SK-N-SH (cell line): ENCODE measurements at regions not wholly inside any gene's neighbourhood (a gene's known extent, or its start where the extent isn't known, plus 50 kb on each side); places are given as distances from the start of the nearest gene placed in this dataset.

Source experiments
- CTCF ChIA-PET: fragments of 300-600, 350-600 bp; formaldehyde crosslinking; extraction: SDS; loops from one replicate; lab custom pipeline; 2021; lab: Yijun Ruan, JAX
- POLR2A ChIA-PET: fragments of 350-600 bp; sonication (Branson Sonifier 250); formaldehyde crosslinking; extraction: SDS; loops from one replicate; lab custom pipeline; 2020; ENCODE audit warnings: antibody characterized with exemption, inconsistent platforms; lab: Yijun Ruan, JAX
- DNase-seq: peaks from one replicate; pipeline ENCODE4 v3.0.0; 2012
- H2AFZ ChIP-seq: fragments of 200-600 bp; sonication (generic); 2 replicates; pipeline ENCODE4 v1.8.1; 2016; ENCODE audit warnings: antibody characterized with exemption, mild to moderate bottlenecking, low read depth
- H3F3A ChIP-seq: fragments of 200-600 bp; sonication (generic); replicated peaks from 2 replicates; pipeline ENCODE3; 2016; ENCODE audit warnings: antibody characterized with exemption, mild to moderate bottlenecking; ENCODE audit not compliant: insufficient read depth
- H3K27ac ChIP-seq, 2 experiments: fragments of 200-500 bp in 1 of 2; fragments of 200-600 bp in 1 of 2; sonication (Bioruptor generic) in 1 of 2; sonication (generic), shearing (Covaris generic) in 1 of 2; 2 replicates each; pipeline versions ENCODE4 v1.5.1 to v1.6.1; 2014 to 2016; ENCODE audit warnings: low read depth in 2 of 2, inconsistent platforms in 1 of 2, low read length in 1 of 2, mild to moderate bottlenecking in 1 of 2, mixed read lengths in 1 of 2
- H3K27me3 ChIP-seq: fragments of 200-600 bp; sonication (generic), shearing (Covaris generic); 2 replicates; pipeline ENCODE4 v1.6.1; 2016; ENCODE audit warnings: mixed run types; ENCODE audit not compliant: insufficient read depth
- H3K36me3 ChIP-seq, 2 experiments: fragments of 200-500 bp in 1 of 2; fragments of 200-600 bp in 1 of 2; sonication (Bioruptor generic) in 1 of 2; sonication (generic) in 1 of 2; replicated peaks in 1 of 2; 2 replicates each; pipeline versions ENCODE3 to v1.5.1; 2014 to 2016; ENCODE audit warnings: low read length in 1 of 2, mild to moderate bottlenecking in 1 of 2; ENCODE audit not compliant: insufficient read depth in 2 of 2, control insufficient read depth in 1 of 2
- H3K4me1 ChIP-seq, 2 experiments: fragments of 200-500 bp in 1 of 2; fragments of 200-600 bp in 1 of 2; sonication (Bioruptor generic) in 1 of 2; sonication (generic), shearing (Covaris generic) in 1 of 2; 2 replicates each; pipeline versions ENCODE4 v1.5.1 to v1.6.1; 2014 to 2016; ENCODE audit warnings: low read depth in 1 of 2, low read length in 1 of 2, mixed run types in 1 of 2; ENCODE audit not compliant: insufficient read depth in 2 of 2, control insufficient read depth in 1 of 2
- H3K4me2 ChIP-seq: fragments of 200-600 bp; sonication (generic), shearing (Covaris generic); 2 replicates; pipeline ENCODE4 v1.6.1; 2017; ENCODE audit warnings: mixed run types
- H3K4me3 ChIP-seq, 2 experiments: fragments of 200-500 bp in 1 of 2; fragments of 200-600 bp in 1 of 2; sonication (Bioruptor generic) in 1 of 2; sonication (generic), shearing (Covaris generic) in 1 of 2; 2 replicates each; pipeline versions ENCODE4 v1.5.1 to v1.8.1; 2014 to 2016; ENCODE audit warnings: low read depth in 2 of 2, inconsistent platforms in 1 of 2, low read length in 1 of 2, mild to moderate bottlenecking in 1 of 2, mixed read lengths in 1 of 2, moderate library complexity in 1 of 2
- H3K79me2 ChIP-seq: fragments of 200-600 bp; sonication (generic); 2 replicates; pipeline ENCODE4 v1.8.1; 2017; ENCODE audit warnings: mild to moderate bottlenecking; ENCODE audit not compliant: insufficient read depth
- H3K9ac ChIP-seq: fragments of 200-600 bp; sonication (generic); 2 replicates; pipeline ENCODE4 v1.6.1; 2017; ENCODE audit warnings: mixed run types
- H3K9me2 ChIP-seq: fragments of 200-600 bp; sonication (generic); 2 replicates; pipeline ENCODE4 v1.6.1; 2017; ENCODE audit warnings: mixed run types
- H3K9me3 ChIP-seq: fragments of 200-600 bp; sonication (generic); 2 replicates; pipeline ENCODE4 v1.6.1; 2017; ENCODE audit warnings: mixed run types, mild to moderate bottlenecking, moderate library complexity
- H4K20me1 ChIP-seq: fragments of 200-600 bp; sonication (generic); 2 replicates; pipeline ENCODE4 v1.6.1; 2017; ENCODE audit warnings: mild to moderate bottlenecking, mixed run types; ENCODE audit not compliant: insufficient read depth
- EP300 ChIP-seq, 2 experiments: IDR thresholded peaks; 2 replicates each; pipeline versions ENCODE4 v1.4.0 to v1.6.1; 2012; ENCODE audit warnings: borderline replicate concordance in 1 of 2, low read depth in 1 of 2, low read length in 1 of 2
- EZH2phosphoT487 ChIP-seq: fragments of 200-600 bp; sonication (generic); IDR thresholded peaks from 2 replicates; pipeline ENCODE4 v1.6.1; 2017; ENCODE audit warnings: low read depth, mixed run types, mild to moderate bottlenecking, antibody characterized with exemption, moderate library complexity, borderline replicate concordance
- FOXM1 ChIP-seq: IDR thresholded peaks from 2 replicates; pipeline ENCODE4 v1.4.0; 2012; ENCODE audit warnings: low read depth, mild to moderate bottlenecking
- GABPA ChIP-seq: IDR thresholded peaks from 2 replicates; pipeline ENCODE4 v1.4.0; 2012; ENCODE audit warnings: low read depth, mild to moderate bottlenecking
- MEF2A ChIP-seq: IDR thresholded peaks from 2 replicates; pipeline ENCODE4 v1.4.0; 2012; ENCODE audit warnings: low read depth, borderline replicate concordance
- MXI1 ChIP-seq: IDR thresholded peaks from 2 replicates; pipeline ENCODE4 v1.6.1; 2012; ENCODE audit warnings: mild to moderate bottlenecking, low read depth, low read length, improper control_type of control experiment
- NRF1 ChIP-seq: IDR thresholded peaks from 2 replicates; pipeline ENCODE4 v1.6.1; 2012; ENCODE audit warnings: low read depth, mild to moderate bottlenecking, low read length
- RAD21 ChIP-seq: IDR thresholded peaks from 2 replicates; pipeline ENCODE4 v1.6.1; 2012; ENCODE audit warnings: mild to moderate bottlenecking, low read length
- RXRA ChIP-seq: IDR thresholded peaks from 2 replicates; pipeline ENCODE4 v1.4.0; 2012; ENCODE audit warnings: low read depth, mild to moderate bottlenecking, borderline replicate concordance
- SIN3A ChIP-seq: IDR thresholded peaks from 2 replicates; pipeline ENCODE4 v1.6.1; 2012; ENCODE audit warnings: low read depth, mild to moderate bottlenecking, low read length, moderate library complexity, borderline replicate concordance
- TCF12 ChIP-seq: IDR thresholded peaks from 2 replicates; pipeline ENCODE4 v1.4.0; 2012
- WGBS: methylation state at CpG from one replicate; pipeline ENCODE4 v1.1.6; 2017; ENCODE audit warnings: low lambda C conversion rate; 5-methylcytosine and 5-hydroxymethylcytosine counted together
- TF ChIP-seq, protein P1 (sequence below): IDR thresholded peaks from 2 replicates; pipeline ENCODE4 v1.6.1; 2012; ENCODE audit warnings: mild to moderate bottlenecking, low read depth, low read length, moderate library complexity

DNA sequence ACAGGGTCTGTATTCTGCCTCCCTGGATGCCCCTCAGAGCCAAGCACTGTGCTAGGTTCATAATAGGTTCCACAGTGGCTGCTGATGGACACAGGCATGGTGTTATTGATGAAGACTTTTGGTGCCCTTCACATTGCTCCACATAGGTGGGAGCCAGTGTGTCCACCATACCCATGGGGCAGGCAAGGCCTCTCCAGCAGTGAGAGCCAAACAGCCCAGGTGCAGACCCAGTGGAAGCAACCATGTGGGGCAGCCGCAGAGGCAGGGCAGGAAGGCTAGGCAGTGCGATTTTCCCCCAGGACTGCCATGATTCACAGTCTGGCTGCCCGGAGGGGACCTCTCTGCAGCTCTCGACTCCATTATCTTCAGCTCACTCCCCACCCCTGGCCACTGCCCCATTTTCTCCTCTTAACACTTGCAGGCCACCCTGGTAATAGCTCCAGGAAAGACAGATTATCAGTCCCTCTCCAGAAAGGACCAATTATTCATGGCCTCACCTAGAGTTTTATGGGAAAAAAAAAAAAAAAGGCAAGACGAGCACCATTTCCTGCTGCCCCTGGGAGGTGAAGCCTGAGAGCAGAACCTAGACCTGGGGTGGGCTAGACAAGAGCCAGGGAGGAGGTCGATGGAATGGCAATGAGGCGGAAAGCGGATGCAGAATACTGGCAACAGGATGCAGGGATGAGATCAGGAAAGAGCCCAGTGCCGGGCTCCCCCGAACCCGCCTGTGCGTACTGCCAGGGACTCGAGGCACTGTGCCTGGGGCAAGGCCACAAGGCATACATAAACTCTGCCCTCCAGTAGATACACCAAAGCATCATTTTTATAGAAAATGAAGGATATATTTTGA is 343.0 kb upstream of the NCAM1 start:
- H3K79me2 ChIP-seq: no peaks in the 10 kb centered on the region
- H3K4me1 ChIP-seq: peaks cover 12 to 24% of the 10 kb centered on the region in 2 experiments; a peak in 3 of 4 replicates
- peaks cover 10% of the 10 kb centered on the region for H3F3A ChIP-seq
- POLR2A ChIA-PET: no interaction called here
- no peak overlapping the region for H3K4me2 ChIP-seq
- H3K27ac ChIP-seq: no peak overlapping the region
- no peak for TF ChIP-seq RXRA
- no peak for TF ChIP-seq MXI1
- TF ChIP-seq EP300 (IDR thresholded peaks at IDR 0.05; ENCODE audit: borderline replicate concordance in 1 of 2, low read depth in 1 of 2, low read length in 1 of 2): no peak
- no peak for TF ChIP-seq NRF1
- no peak for TF ChIP-seq GABPA
- TF ChIP-seq, protein P1, sequence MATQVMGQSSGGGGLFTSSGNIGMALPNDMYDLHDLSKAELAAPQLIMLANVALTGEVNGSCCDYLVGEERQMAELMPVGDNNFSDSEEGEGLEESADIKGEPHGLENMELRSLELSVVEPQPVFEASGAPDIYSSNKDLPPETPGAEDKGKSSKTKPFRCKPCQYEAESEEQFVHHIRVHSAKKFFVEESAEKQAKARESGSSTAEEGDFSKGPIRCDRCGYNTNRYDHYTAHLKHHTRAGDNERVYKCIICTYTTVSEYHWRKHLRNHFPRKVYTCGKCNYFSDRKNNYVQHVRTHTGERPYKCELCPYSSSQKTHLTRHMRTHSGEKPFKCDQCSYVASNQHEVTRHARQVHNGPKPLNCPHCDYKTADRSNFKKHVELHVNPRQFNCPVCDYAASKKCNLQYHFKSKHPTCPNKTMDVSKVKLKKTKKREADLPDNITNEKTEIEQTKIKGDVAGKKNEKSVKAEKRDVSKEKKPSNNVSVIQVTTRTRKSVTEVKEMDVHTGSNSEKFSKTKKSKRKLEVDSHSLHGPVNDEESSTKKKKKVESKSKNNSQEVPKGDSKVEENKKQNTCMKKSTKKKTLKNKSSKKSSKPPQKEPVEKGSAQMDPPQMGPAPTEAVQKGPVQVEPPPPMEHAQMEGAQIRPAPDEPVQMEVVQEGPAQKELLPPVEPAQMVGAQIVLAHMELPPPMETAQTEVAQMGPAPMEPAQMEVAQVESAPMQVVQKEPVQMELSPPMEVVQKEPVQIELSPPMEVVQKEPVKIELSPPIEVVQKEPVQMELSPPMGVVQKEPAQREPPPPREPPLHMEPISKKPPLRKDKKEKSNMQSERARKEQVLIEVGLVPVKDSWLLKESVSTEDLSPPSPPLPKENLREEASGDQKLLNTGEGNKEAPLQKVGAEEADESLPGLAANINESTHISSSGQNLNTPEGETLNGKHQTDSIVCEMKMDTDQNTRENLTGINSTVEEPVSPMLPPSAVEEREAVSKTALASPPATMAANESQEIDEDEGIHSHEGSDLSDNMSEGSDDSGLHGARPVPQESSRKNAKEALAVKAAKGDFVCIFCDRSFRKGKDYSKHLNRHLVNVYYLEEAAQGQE: no peak
- no peak for TF ChIP-seq RAD21
- TF ChIP-seq TCF12: no peak
- TF ChIP-seq MEF2A: no peak
- H3K9me3 ChIP-seq: no peaks in the 10 kb centered on the region
- H3K9ac ChIP-seq: no peak overlapping the region
- 84% methylated on average over 12 of the region's 13 CpGs for WGBS
- no peaks in the 10 kb centered on the region for H4K20me1 ChIP-seq
- no peak overlapping the region for H3K4me3 ChIP-seq
- CTCF ChIA-PET: interaction anchor here (1.0 kb wide), 1 partner anchor 62 kb away, joined by 3 read pairs; no protein-coding TSS in a partner anchor
- no peak overlapping the region for H2AFZ ChIP-seq
- no peak for DNase-seq
- H3K27me3 ChIP-seq: no peaks in the 10 kb centered on the region
- no peaks in the 10 kb centered on the region for H3K9me2 ChIP-seq
- H3K36me3 ChIP-seq: no peaks in the 10 kb centered on the region

GRCh38 chr11:112619106-112619505 is 342.1 kb upstream of the NCAM1 start:
- TF ChIP-seq GABPA: no peak
- TF ChIP-seq EZH2phosphoT487: no peak
- TF ChIP-seq TCF12: no peak
- no peak for TF ChIP-seq FOXM1
- no peak for TF ChIP-seq SIN3A
- TF ChIP-seq, all 33 proteins: peak for 0
- Histone ChIP-seq H3K79me2 (no peaks in the 10 kb centered on the region), H3K36me3 (no peaks in the 10 kb centered on the region), H3K27ac (no peak overlapping the region), H3K4me3 (no peak overlapping the region), H3K27me3 (no peaks in the 10 kb centered on the region), H3K9me2 (no peaks in the 10 kb centered on the region), H3K9ac (no peak overlapping the region), H3K4me2 (no peak overlapping the region), H3K9me3 (no peaks in the 10 kb centered on the region), H3K4me1 (peaks cover 7 to 17% of the 10 kb centered on the region in 2 experiments; a peak in 2 of 4 replicates), H4K20me1 (no peaks in the 10 kb centered on the region), H3F3A (peaks cover under 1% of the 10 kb centered on the region), H2AFZ (no peak overlapping the region)
- no peak for DNase-seq
- ChIA-PET CTCF (interaction anchor here (0.9 kb wide), 1 partner anchor 670 kb away, joined by 4 read pairs; no protein-coding TSS in a partner anchor), POLR2A (no interaction called here)
- 83% methylated on average over 5 of the region's 5 CpGs for WGBS
